GM18870 (cell line): ENCODE measurements at regions not wholly inside any gene's neighbourhood (a gene's known extent, or its start where the extent isn't known, plus 50 kb on each side); places are given as distances from the start of the nearest gene placed in this dataset.

Experiments used
- ATAC-seq: cut with Tn5 transposase; IDR thresholded peaks from one replicate; pipeline ENCODE4 v1.9.1; 2021; ENCODE audit warnings: moderate library complexity; ENCODE audit not compliant: unreplicated experiment

GRCh38 chr5:164741376-164741775 is 1236.0 kb downstream of the MAT2B start:
- peak; percentile 32 for ATAC-seq

- peak; percentile 92 for ATAC-seq
Observed at GRCh38 chr5:164742025-164742424, 1236.6 kb downstream of the MAT2B start.

GRCh38 chr5:164746723-164747122 is 1241.3 kb downstream of the MAT2B start:
- no peak for ATAC-seq

- no peak for ATAC-seq
Observed at GRCh38 chr5:164747371-164747770, 1242.0 kb downstream of the MAT2B start.

- ATAC-seq, result peak; percentile 97
Observed at GRCh38 chr5:164748861-164749260, 1243.4 kb downstream of the MAT2B start.

- ATAC-seq, result no peak
Observed at GRCh38 chr5:164753434-164753833, 1248.0 kb downstream of the MAT2B start.

GRCh38 chr5:164763206-164763605 is 1257.8 kb downstream of the MAT2B start:
- no peak for ATAC-seq

GRCh38 chr5:164772122-164772521 is 1266.7 kb downstream of the MAT2B start:
- no peak for ATAC-seq

- ATAC-seq, result no peak
Observed at GRCh38 chr5:164784230-164784629, 1278.8 kb downstream of the MAT2B start.

GRCh38 chr5:164798110-164798509 is 1292.7 kb downstream of the MAT2B start:
- ATAC-seq, result no peak

GRCh38 chr5:164799391-164799790 is 1294.0 kb downstream of the MAT2B start:
- peak; percentile 65 for ATAC-seq

GRCh38 chr5:164801910-164802309 is 1296.5 kb downstream of the MAT2B start:
- no peak for ATAC-seq

- peak; percentile 95 for ATAC-seq
Observed at GRCh38 chr5:164809821-164810220, 1304.4 kb downstream of the MAT2B start.

GRCh38 chr5:164818445-164818844 is 1313.0 kb downstream of the MAT2B start:
- no peak for ATAC-seq

- no peak for ATAC-seq
Observed at GRCh38 chr5:164824671-164825070, 1319.3 kb downstream of the MAT2B start.

- no peak for ATAC-seq
Observed at GRCh38 chr5:164832516-164832915, 1327.1 kb downstream of the MAT2B start.

GRCh38 chr5:164844348-164844747 is 1338.9 kb downstream of the MAT2B start:
- no peak for ATAC-seq

GRCh38 chr5:164860896-164861295 is 1355.5 kb downstream of the MAT2B start:
- no peak for ATAC-seq

GRCh38 chr5:164861610-164862009 is 1356.2 kb downstream of the MAT2B start:
- no peak for ATAC-seq

- ATAC-seq, result peak; percentile 83
Observed at GRCh38 chr5:164868761-164869160, 1363.3 kb downstream of the MAT2B start.

- peak; percentile 33 for ATAC-seq
Observed at GRCh38 chr5:164869325-164869724, 1363.9 kb downstream of the MAT2B start.

GRCh38 chr5:164876793-164877192 is 1371.4 kb downstream of the MAT2B start:
- ATAC-seq, result no peak

GRCh38 chr5:164881442-164881841 is 1376.0 kb downstream of the MAT2B start:
- no peak for ATAC-seq

- no peak for ATAC-seq
Observed at GRCh38 chr5:164885179-164885578, 1379.8 kb downstream of the MAT2B start.
